ENCODE measurements at regions not wholly inside any gene's neighbourhood (a gene's known extent, or its start where the extent isn't known, plus 50 kb on each side); places are given as distances from the start of the nearest gene placed in this dataset.
"Not testable (repeated sequence)": the region's sequence is repeated elsewhere in the genome, so short reads cannot be mapped to it uniquely, and the experiment has no call there.

- H3K79me2 ChIP-seq (ENCODE audit: control insufficient read depth, insufficient read depth, low read length), result no peaks in the 10 kb centered on the region
- ChIA-PET CTCF (no interaction called here), RAD21 (ENCODE audit: unreplicated experiment) (no interaction called here), POLR2A (no interaction called here), SMC1A (ENCODE audit: uncharacterized antibody, unreplicated experiment) (no interaction called here)
- ATAC-seq (no peak), DNase-seq (ENCODE audit: low read depth, low spot score) (no peak), FAIRE-seq (no peak)
- WGBS (ENCODE audit: insufficient coverage, insufficient replicate concordance, low lambda C conversion rate, missing lambda C conversion rate), result 44% methylated on average over 6 of the region's 6 CpGs
- H3K4me1 ChIP-seq (ENCODE audit: control insufficient read depth, insufficient read depth, low read length), result no peaks in the 10 kb centered on the region
- no TSS peak for BruUV-seq (replicated peaks)
- no peaks in the 10 kb centered on the region for H3K9me3 ChIP-seq (replicated peaks; ENCODE audit: control insufficient read depth, insufficient read depth, low read length)
- H3K36me3 ChIP-seq (ENCODE audit: control insufficient read depth in 2 of 2, insufficient read depth in 2 of 2, low read length in 1 of 2), result no peaks in the 10 kb centered on the region
- in situ Hi-C loops (cut with MboI) (no loop called here), intact Hi-C loops (cut with micrococcal nuclease; ENCODE audit: unreplicated experiment) (no loop called here)
- TF ChIP-seq SRF (IDR thresholded peaks at IDR 0.05; ENCODE audit: low read depth in 2 of 2, low read length in 2 of 2) (no peak), USF1 (IDR thresholded peaks at IDR 0.05; ENCODE audit: borderline replicate concordance, extremely low read length, insufficient read depth, low read depth, low read length) (no peak), SUZ12 (IDR thresholded peaks at IDR 0.05; ENCODE audit: unreplicated experiment) (no peak), E2F8 (IDR thresholded peaks at IDR 0.05; ENCODE audit: low read depth, partially characterized antibody) (no peak), NRF1 (conservative IDR thresholded peaks at IDR 0.05; ENCODE audit: low read depth, low read length) (no peak), POLR2AphosphoS2 (IDR thresholded peaks at IDR 0.05; ENCODE audit: low read depth, low read length) (no peak), ASH2L (IDR thresholded peaks at IDR 0.05; ENCODE audit: borderline replicate concordance, low read depth) (no peak), JUNB (IDR thresholded peaks at IDR 0.05) (no peak), LARP7 (IDR thresholded peaks at IDR 0.05) (no peak)
- no peak overlapping the region for H2AFZ ChIP-seq (ENCODE audit: control insufficient read depth, low read depth, low read length)
- H3K4me2 ChIP-seq (ENCODE audit: control insufficient read depth, insufficient read depth), result no peak overlapping the region
- no peaks in the 10 kb centered on the region for H3K27me3 ChIP-seq (replicated peaks in 1 of 2; ENCODE audit: control insufficient read depth in 2 of 2, insufficient read depth in 2 of 2, low read length in 1 of 2)
- no peak overlapping the region for H3K27ac ChIP-seq (ENCODE audit: control insufficient read depth, insufficient read depth)
- no peaks in the 10 kb centered on the region for H4K20me1 ChIP-seq (ENCODE audit: control insufficient read depth, insufficient read depth)
- H3K4me3 ChIP-seq, result no peak overlapping the region
- H3K9ac ChIP-seq (ENCODE audit: control insufficient read depth, insufficient read depth, low read length), result no peak overlapping the region
Observed at GRCh38 chrX:122982521-122982920, 201.6 kb upstream of the GRIA3 start.

DNA sequence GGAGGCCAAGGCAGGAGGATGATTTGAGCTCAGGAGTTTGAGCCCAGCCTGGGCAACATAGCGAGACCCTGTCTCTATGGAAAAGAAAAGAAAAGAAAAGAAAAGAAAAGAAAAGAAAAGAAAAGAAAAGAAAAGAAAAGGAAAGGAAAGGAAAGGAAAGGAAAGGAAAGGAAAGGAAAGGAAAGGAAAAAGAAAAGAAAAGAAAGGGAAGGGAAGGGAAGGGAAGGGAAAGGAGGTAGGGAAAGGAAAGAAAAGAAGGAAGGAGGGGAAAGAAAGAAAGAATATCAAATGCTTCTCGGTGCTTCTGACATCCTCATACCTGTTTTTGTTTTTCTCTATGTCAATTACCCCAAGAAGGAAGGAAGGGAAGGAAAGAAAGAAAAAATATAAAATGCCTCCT, 181.2 kb upstream of the GRIA3 start:
- RAD21 ChIA-PET (ENCODE audit: unreplicated experiment), result not testable (repeated sequence)
- SMC1A ChIA-PET (ENCODE audit: uncharacterized antibody, unreplicated experiment), result interaction anchor here (0.9 kb wide), 1 partner anchor 16 kb away, joined by 3 read pairs; no protein-coding TSS in a partner anchor

More for the DNA sequence above, 181.2 kb upstream of the GRIA3 start:
- DNase-seq (ENCODE audit: low read depth, low spot score); H3K79me2 ChIP-seq (ENCODE audit: control insufficient read depth, insufficient read depth, low read length); POLR2A ChIA-PET; H2AFZ ChIP-seq (ENCODE audit: control insufficient read depth, low read depth, low read length); H3K9me3 ChIP-seq (replicated peaks; ENCODE audit: control insufficient read depth, insufficient read depth, low read length); ATAC-seq; FAIRE-seq; H3K27me3 ChIP-seq (replicated peaks in 1 of 2; ENCODE audit: control insufficient read depth in 2 of 2, insufficient read depth in 2 of 2, low read length in 1 of 2); H3K4me1 ChIP-seq (ENCODE audit: control insufficient read depth, insufficient read depth, low read length); H3K27ac ChIP-seq (ENCODE audit: control insufficient read depth, insufficient read depth); CTCF ChIA-PET; intact Hi-C loops (cut with micrococcal nuclease; ENCODE audit: unreplicated experiment); H3K4me3 ChIP-seq; in situ Hi-C loops (cut with MboI); H3K9ac ChIP-seq (ENCODE audit: control insufficient read depth, insufficient read depth, low read length); H3K4me2 ChIP-seq (ENCODE audit: control insufficient read depth, insufficient read depth); BruUV-seq (replicated peaks); H3K36me3 ChIP-seq (ENCODE audit: control insufficient read depth in 2 of 2, insufficient read depth in 2 of 2, low read length in 1 of 2); H4K20me1 ChIP-seq (ENCODE audit: control insufficient read depth, insufficient read depth): not testable (repeated sequence)
- WGBS (ENCODE audit: insufficient coverage, insufficient replicate concordance, low lambda C conversion rate, missing lambda C conversion rate), result 21% methylated on average over 2 of the region's 2 CpGs

Measured in GM12878 (cell line).